ENCODE measurements at regions not wholly inside any gene's neighbourhood (a gene's known extent, or its start where the extent isn't known, plus 50 kb on each side); places are given as distances from the start of the nearest gene placed in this dataset.

DNA sequence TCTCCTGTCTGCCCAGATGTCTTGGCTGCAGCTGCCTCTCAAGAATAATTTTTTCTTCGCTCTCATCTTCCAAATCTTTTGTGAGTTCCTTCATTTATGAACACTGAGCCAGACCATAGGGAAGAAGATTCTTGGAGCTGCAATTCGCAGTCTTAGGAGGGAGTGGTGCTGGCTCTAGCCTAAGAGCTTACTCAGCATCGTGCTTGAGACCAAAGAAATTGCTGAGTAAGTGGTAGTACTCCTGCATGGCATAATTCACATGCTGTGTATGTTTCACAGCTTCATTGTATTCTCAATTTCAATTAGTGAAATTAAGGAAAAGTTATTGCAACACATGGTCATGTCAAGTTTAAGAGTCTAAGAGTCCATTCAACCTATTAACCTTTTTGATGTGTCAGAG is 771.7 kb downstream of the ADCYAP1 start:
- no peak for TF ChIP-seq EZH2 (IDR thresholded peaks at IDR 0.05; ENCODE audit: insufficient read depth, poor library complexity, severe bottlenecking)
- no peak for TF ChIP-seq EZH2phosphoT487 (IDR thresholded peaks at IDR 0.05; ENCODE audit: insufficient read depth, low read depth)
